ENCODE measurements at regions not wholly inside any gene's neighbourhood (a gene's known extent, or its start where the extent isn't known, plus 50 kb on each side); places are given as distances from the start of the nearest gene placed in this dataset.

GRCh38 chr4:116400480-116400879 lies 684.9 kb downstream of the TRAM1L1 start:
- TF ChIP-seq EZH2 (IDR thresholded peaks at IDR 0.05; ENCODE audit: low read length, unreplicated experiment) (no peak), CTCF (conservative IDR thresholded peaks at IDR 0.05; ENCODE audit: low read depth, low read length) (no peak), EZH2phosphoT487 (IDR thresholded peaks at IDR 0.05; ENCODE audit: borderline replicate concordance, low read length) (no peak)

Data from PC-3 (cell line).